ENCODE measurements at regions not wholly inside any gene's neighbourhood (a gene's known extent, or its start where the extent isn't known, plus 50 kb on each side); places are given as distances from the start of the nearest gene placed in this dataset.

DNA sequence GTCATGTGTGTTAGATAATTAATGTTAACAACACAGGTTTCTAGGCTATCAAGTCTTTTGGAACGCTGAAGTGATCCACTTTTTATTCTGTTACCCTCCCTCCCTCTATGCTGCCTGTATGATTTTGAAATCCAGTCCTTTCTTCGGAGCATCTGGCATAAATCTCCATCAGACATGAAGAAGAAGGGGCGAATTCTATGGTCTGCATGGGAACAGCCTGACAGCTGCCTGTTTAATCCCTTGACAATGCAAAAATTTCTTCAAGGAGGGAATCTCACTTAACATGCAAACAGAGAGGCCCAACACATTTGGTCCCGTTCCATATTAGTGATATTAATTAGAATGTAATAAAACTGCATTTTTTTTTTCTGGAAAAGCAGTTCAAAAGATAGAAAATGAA is 145.2 kb downstream of the VGLL3 start:
- no peak overlapping the region for H3K4me3 ChIP-seq
- H3K27me3 ChIP-seq, result no peaks in the 10 kb centered on the region
- no peak for DNase-seq
- intact Hi-C loops (cut with DNase I), result no loop called here
- no peaks in the 10 kb centered on the region for H3K4me1 ChIP-seq
- no peaks in the 10 kb centered on the region for H3K36me3 ChIP-seq
- H3K9me3 ChIP-seq, result peaks cover 0 to 9% (median 0%) of the 10 kb centered on the region in 12 donors
- ATAC-seq, result no peak
- 48 to 64% (median 52%) methylated on average over 4 of the region's 4 CpGs for WGBS, 4 donors
- H3K27ac ChIP-seq, result no peak overlapping the region
- TF ChIP-seq, protein P1, sequence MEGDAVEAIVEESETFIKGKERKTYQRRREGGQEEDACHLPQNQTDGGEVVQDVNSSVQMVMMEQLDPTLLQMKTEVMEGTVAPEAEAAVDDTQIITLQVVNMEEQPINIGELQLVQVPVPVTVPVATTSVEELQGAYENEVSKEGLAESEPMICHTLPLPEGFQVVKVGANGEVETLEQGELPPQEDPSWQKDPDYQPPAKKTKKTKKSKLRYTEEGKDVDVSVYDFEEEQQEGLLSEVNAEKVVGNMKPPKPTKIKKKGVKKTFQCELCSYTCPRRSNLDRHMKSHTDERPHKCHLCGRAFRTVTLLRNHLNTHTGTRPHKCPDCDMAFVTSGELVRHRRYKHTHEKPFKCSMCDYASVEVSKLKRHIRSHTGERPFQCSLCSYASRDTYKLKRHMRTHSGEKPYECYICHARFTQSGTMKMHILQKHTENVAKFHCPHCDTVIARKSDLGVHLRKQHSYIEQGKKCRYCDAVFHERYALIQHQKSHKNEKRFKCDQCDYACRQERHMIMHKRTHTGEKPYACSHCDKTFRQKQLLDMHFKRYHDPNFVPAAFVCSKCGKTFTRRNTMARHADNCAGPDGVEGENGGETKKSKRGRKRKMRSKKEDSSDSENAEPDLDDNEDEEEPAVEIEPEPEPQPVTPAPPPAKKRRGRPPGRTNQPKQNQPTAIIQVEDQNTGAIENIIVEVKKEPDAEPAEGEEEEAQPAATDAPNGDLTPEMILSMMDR (IDR thresholded peaks at IDR 0.05), result no peak
- no peak for TF ChIP-seq POLR2A (IDR thresholded peaks at IDR 0.05)

- Histone ChIP-seq H3K9me3 (no peaks in the 10 kb centered on the region), H3K4me3 (no peak overlapping the region), H3K36me3 (no peaks in the 10 kb centered on the region), H3K4me1 (no peaks in the 10 kb centered on the region), H3K27me3 (no peaks in the 10 kb centered on the region), H3K27ac (no peak overlapping the region)
- ATAC-seq, result no peak
- intact Hi-C loops (cut with DNase I), result no loop called here
- DNase-seq, result no peak
- TF ChIP-seq, protein P1 (IDR thresholded peaks at IDR 0.05), result no peak
- TF ChIP-seq POLR2A (IDR thresholded peaks at IDR 0.05), result no peak
- WGBS, 4 donors, result 67 to 84% (median 75%) methylated on average over 2 of the region's 2 CpGs
Observed at GRCh38 chr3:86838927-86839326, 152.0 kb downstream of the VGLL3 start.

DNA sequence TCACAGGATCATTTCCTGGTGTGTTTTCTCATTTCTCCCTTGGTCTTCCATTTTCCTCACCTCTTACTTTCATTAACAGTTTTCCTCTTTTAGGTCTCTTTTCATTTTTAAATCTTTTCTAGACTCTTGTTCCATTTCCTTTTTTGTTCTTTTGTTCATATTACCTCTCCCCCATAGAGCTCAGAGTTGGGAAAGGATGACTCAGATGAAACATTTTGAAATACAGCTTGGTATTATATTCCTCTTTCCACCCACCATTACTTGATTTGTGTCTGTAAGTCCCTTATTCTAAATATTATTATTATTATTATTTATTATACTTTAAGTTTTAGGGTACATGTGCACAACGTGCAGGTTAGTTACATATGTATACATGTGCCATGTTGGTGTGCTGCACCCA is 153.1 kb downstream of the VGLL3 start:
- ATAC-seq, result no peak
- H3K4me3 ChIP-seq, result no peak overlapping the region
- H3K27me3 ChIP-seq, result no peaks in the 10 kb centered on the region
- 83 to 96% (median 91%) methylated on average over 1 of the region's 1 CpG for WGBS, 4 donors
- no peaks in the 10 kb centered on the region for H3K4me1 ChIP-seq
- TF ChIP-seq, protein P1 (IDR thresholded peaks at IDR 0.05), result no peak
- TF ChIP-seq POLR2A (IDR thresholded peaks at IDR 0.05), result no peak
- intact Hi-C loops (cut with DNase I), result no loop called here
- H3K9me3 ChIP-seq, result no peaks in the 10 kb centered on the region
- no peak for DNase-seq
- H3K36me3 ChIP-seq, result no peaks in the 10 kb centered on the region
- H3K27ac ChIP-seq, result no peak overlapping the region

DNA sequence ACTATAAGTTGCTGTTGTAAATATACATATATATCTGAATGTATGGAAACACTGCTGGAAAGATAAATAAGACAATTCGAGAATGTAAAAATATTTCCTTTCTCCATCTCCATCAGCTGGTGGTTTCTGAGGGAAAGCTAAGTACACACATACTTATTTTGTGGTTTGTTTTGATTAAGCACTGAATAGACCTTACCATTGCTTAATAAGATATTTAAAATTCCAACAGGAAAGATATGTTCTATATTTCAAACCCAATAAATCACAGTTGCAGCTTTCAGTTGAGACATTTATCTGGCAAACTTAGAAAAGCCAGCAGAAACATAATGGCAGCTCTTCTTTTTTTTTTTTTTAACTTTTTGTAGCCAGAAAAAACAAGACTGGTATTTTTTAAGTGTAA is 160.4 kb downstream of the VGLL3 start:
- H3K27me3 ChIP-seq, result no peaks in the 10 kb centered on the region
- WGBS, 4 donors, result 41 to 61% (median 54%) methylated on average over 1 of the region's 1 CpG
- H3K27ac ChIP-seq, result no peak overlapping the region
- no peak for DNase-seq
- H3K36me3 ChIP-seq, result no peaks in the 10 kb centered on the region
- no peaks in the 10 kb centered on the region for H3K9me3 ChIP-seq
- ATAC-seq, result no peak
- H3K4me3 ChIP-seq, result no peak overlapping the region
- TF ChIP-seq, protein P1 (IDR thresholded peaks at IDR 0.05), result no peak
- no peak for TF ChIP-seq POLR2A (IDR thresholded peaks at IDR 0.05)
- no peaks in the 10 kb centered on the region for H3K4me1 ChIP-seq
- intact Hi-C loops (cut with DNase I), result no loop called here

Measured in heart left ventricle (tissue), 16 donors.